Neuron (in vitro differentiated cells): ENCODE measurements at regions not wholly inside any gene's neighbourhood (a gene's known extent, or its start where the extent isn't known, plus 50 kb on each side); places are given as distances from the start of the nearest gene placed in this dataset.
"Not testable (repeated sequence)": the region's sequence is repeated elsewhere in the genome, so short reads cannot be mapped to it uniquely, and the experiment has no call there.

Experiments
- H2AFZ ChIP-seq: one replicate; pipeline ENCODE4 v1.6.1; 2013; ENCODE audit warnings: low read depth, mild to moderate bottlenecking, inconsistent platforms, low read length, moderate library complexity
- H3K27me3 ChIP-seq: one replicate; pipeline ENCODE4 v1.6.1; 2013; ENCODE audit warnings: low read length; ENCODE audit not compliant: insufficient read depth
- H3K36me3 ChIP-seq: one replicate; pipeline ENCODE4 v1.6.1; 2013; ENCODE audit warnings: low read length; ENCODE audit not compliant: insufficient read depth
- H3K4me1 ChIP-seq: one replicate; pipeline ENCODE4 v1.6.1; 2013; ENCODE audit warnings: low read length; ENCODE audit not compliant: insufficient read depth
- H3K4me3 ChIP-seq: 2 replicates; pipeline ENCODE4 v1.5.1; 2013; ENCODE audit warnings: mild to moderate bottlenecking, low read length, moderate library complexity
- H3K9me3 ChIP-seq: one replicate; pipeline ENCODE4 v1.6.1; 2013; ENCODE audit warnings: low read length

DNA sequence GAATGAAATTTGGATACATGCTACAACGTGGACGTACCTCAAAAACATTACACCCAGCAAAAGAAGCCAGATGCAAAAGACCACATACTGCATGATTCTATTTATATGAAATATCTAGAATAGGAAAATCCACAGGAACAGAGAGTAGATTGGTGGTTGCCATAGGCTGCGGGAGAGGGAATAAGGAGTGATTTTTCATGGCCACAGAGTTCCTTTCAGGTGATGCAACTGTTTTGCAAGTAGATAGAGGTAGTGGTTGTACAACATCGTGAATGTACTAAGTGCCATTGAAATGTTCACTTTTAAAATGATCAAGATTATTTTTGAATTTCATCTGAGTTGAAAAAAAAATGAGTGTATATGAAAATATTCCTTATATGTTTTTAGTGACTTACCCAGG, 115.3 kb upstream of the RUNX1 start:
- Histone ChIP-seq H3K27me3 (no peaks in the 10 kb centered on the region), H2AFZ (no peak overlapping the region), H3K36me3 (no peaks in the 10 kb centered on the region), H3K4me3 (no peak overlapping the region), H3K4me1 (no peaks in the 10 kb centered on the region), H3K9me3 (no peaks in the 10 kb centered on the region)

GRCh38 chr21:35163411-35163810, 114.3 kb upstream of the RUNX1 start:
- Histone ChIP-seq H3K36me3 (no peaks in the 10 kb centered on the region), H2AFZ (no peak overlapping the region), H3K9me3 (no peaks in the 10 kb centered on the region), H3K27me3 (no peaks in the 10 kb centered on the region), H3K4me1 (no peaks in the 10 kb centered on the region), H3K4me3 (no peak overlapping the region)

GRCh38 chr21:35162831-35163230, 113.7 kb upstream of the RUNX1 start:
- H3K4me3 ChIP-seq, result no peak overlapping the region
- no peaks in the 10 kb centered on the region for H3K36me3 ChIP-seq
- H2AFZ ChIP-seq, result no peak overlapping the region
- H3K4me1 ChIP-seq, result no peaks in the 10 kb centered on the region
- no peaks in the 10 kb centered on the region for H3K27me3 ChIP-seq
- H3K9me3 ChIP-seq, result no peaks in the 10 kb centered on the region

GRCh38 chr21:35159881-35160280, 110.8 kb upstream of the RUNX1 start:
- H3K4me3 ChIP-seq, result no peak overlapping the region
- no peak overlapping the region for H2AFZ ChIP-seq
- H3K27me3 ChIP-seq, result no peaks in the 10 kb centered on the region
- H3K9me3 ChIP-seq, result no peaks in the 10 kb centered on the region
- no peaks in the 10 kb centered on the region for H3K36me3 ChIP-seq
- H3K4me1 ChIP-seq, result no peaks in the 10 kb centered on the region

- H3K4me3 ChIP-seq, H3K27me3 ChIP-seq, H3K9me3 ChIP-seq, H2AFZ ChIP-seq, H3K36me3 ChIP-seq, H3K4me1 ChIP-seq: not testable (repeated sequence)
Observed at GRCh38 chr21:35157374-35157773, 108.3 kb upstream of the RUNX1 start.

- no peaks in the 10 kb centered on the region for H3K9me3 ChIP-seq
- no peak overlapping the region for H2AFZ ChIP-seq
- no peaks in the 10 kb centered on the region for H3K27me3 ChIP-seq
- H3K4me1 ChIP-seq, result no peaks in the 10 kb centered on the region
- no peaks in the 10 kb centered on the region for H3K36me3 ChIP-seq
- H3K4me3 ChIP-seq, result no peak overlapping the region
Observed at GRCh38 chr21:35156293-35157278, 107.5 kb upstream of the RUNX1 start.

- H3K9me3 ChIP-seq, result no peaks in the 10 kb centered on the region
Observed at GRCh38 chr21:35154788-35155187, 105.7 kb upstream of the RUNX1 start.

DNA sequence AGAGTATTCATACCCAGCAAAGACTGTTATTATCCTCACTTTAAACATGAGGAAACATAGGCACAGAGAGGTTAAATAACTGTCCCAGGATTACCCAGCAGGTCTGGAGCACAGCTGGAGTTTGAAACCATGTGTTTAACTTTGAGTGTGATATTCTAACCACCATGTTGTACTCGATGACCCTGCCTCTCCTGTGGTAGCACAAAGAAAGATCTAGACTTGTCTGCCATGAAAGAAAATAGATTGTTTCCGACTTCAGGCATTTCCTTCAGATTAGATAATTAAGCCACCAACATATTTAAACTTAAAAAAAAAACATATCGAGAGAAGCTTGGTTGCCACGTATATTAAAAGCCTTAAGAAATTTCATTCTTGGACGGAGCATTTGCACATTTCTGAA, 104.6 kb upstream of the RUNX1 start:
- H3K9me3 ChIP-seq, result no peaks in the 10 kb centered on the region
- H3K36me3 ChIP-seq, result no peaks in the 10 kb centered on the region
- H3K27me3 ChIP-seq, result no peaks in the 10 kb centered on the region

More at GRCh38 chr21:35154788-35155187, 105.7 kb upstream of the RUNX1 start:
- Histone ChIP-seq H3K4me1 (no peaks in the 10 kb centered on the region), H2AFZ (no peak overlapping the region), H3K4me3 (no peak overlapping the region), H3K27me3 (no peaks in the 10 kb centered on the region), H3K36me3 (no peaks in the 10 kb centered on the region)

DNA sequence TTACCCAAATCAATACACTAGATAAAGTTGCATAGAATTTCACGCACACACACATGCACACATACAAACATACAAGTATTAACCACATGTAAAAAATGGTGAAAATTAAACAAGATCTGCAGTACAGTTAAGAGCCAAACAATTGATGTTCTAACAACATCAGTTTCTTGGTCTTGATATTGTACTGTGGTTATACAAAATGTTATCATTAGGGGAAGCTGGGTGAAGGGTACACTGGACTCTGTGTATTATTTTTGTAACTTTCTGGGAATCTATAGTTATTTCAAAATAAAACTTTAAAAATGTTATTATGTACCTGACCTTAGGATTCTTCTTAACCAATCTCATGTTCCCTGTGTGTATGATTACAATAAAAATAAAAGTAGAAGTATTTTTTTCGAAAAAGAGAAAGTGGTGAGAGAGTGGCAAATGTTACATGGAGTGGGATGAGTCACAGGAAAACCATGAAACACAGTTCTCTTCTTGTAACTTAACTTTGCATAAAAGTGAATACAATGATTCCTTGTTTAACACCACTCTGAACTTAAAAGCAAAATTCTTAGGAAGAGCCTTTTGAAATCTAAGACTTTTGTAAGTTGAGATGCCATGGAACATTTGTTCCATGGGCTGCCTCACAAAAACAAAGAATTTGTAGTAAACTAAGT, 101.6 kb upstream of the RUNX1 start:
- H3K4me1 ChIP-seq, result no peaks in the 10 kb centered on the region
- no peaks in the 10 kb centered on the region for H3K9me3 ChIP-seq
- no peak overlapping the region for H2AFZ ChIP-seq
- H3K27me3 ChIP-seq, result no peaks in the 10 kb centered on the region
- H3K36me3 ChIP-seq, result no peaks in the 10 kb centered on the region
- H3K4me3 ChIP-seq, result no peak overlapping the region

More for the DNA sequence above, 104.6 kb upstream of the RUNX1 start:
- Histone ChIP-seq H2AFZ (no peak overlapping the region), H3K4me1 (no peaks in the 10 kb centered on the region), H3K4me3 (no peak overlapping the region)

DNA sequence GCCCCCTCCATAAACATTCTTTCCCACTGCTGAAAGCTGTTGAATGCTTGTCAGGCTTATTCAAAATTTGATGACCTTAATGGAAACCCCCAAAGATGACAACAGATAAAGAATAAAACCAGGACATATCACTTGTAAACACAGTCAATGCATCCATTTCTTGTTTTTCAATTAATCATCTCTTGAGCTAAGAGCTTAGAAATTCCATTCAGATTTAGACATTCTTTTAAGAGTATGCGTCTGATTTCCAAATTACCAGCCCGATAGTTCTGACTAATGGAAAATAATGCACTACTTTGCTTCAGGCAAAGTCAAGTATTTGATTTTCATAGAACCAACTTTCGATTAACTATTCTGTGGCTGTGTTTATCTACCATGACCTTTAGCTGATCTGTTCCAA, 100.6 kb upstream of the RUNX1 start:
- H3K4me1 ChIP-seq, result no peaks in the 10 kb centered on the region
- no peaks in the 10 kb centered on the region for H3K36me3 ChIP-seq
- no peak overlapping the region for H3K4me3 ChIP-seq
- H3K9me3 ChIP-seq, result no peaks in the 10 kb centered on the region
- H3K27me3 ChIP-seq, result no peaks in the 10 kb centered on the region
- H2AFZ ChIP-seq, result no peak overlapping the region

DNA sequence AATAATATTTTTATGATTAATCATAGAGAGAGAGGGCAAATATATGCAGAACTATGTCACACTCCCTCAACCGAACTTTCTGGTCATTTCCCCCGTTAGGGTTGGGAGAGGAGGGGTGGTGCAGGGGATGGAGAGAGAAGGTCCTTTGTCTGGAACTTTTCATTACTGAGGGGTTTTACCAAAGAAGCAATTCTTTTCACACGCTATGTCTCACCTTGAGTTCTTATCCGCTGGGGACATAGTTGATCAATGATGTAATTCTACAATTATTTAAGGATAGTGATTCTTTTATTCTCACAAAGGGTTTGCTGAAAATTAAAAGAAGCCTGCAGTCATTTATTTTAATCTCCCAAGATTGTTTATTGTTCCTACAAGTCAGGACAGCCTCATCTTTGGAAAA, 98.3 kb upstream of the RUNX1 start:
- H3K4me1 ChIP-seq, result no peaks in the 10 kb centered on the region

GRCh38 chr21:35145626-35146233, 96.6 kb upstream of the RUNX1 start:
- H3K36me3 ChIP-seq, result no peaks in the 10 kb centered on the region
- no peaks in the 10 kb centered on the region for H3K9me3 ChIP-seq
- no peak overlapping the region for H2AFZ ChIP-seq
- no peak overlapping the region for H3K4me3 ChIP-seq
- H3K4me1 ChIP-seq, result no peaks in the 10 kb centered on the region
- no peaks in the 10 kb centered on the region for H3K27me3 ChIP-seq

More for the DNA sequence above, 98.3 kb upstream of the RUNX1 start:
- Histone ChIP-seq H3K27me3 (no peaks in the 10 kb centered on the region), H2AFZ (no peak overlapping the region), H3K9me3 (no peaks in the 10 kb centered on the region), H3K4me3 (no peak overlapping the region), H3K36me3 (no peaks in the 10 kb centered on the region)

DNA sequence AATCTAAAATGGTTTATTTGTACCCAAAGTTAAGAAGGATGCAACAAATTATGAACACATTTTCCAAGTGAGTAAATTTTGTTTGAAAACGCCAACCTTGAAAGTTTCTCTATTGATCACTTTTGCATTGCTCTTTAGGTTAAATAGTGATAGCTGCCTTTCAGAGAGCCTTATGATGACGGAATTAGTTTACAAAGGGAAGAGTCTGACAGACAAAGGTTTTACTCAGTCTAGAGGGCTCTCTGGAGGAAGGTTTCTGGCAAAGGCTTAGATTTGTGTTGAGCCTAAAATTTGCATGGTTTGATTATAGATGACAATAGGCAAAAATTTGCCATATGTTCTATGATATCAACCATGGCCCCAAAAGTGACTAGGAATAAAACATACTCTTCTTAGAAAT, 95.9 kb upstream of the RUNX1 start:
- H3K4me3 ChIP-seq, result no peak overlapping the region
- no peaks in the 10 kb centered on the region for H3K4me1 ChIP-seq
- no peaks in the 10 kb centered on the region for H3K36me3 ChIP-seq
- H3K27me3 ChIP-seq, result no peaks in the 10 kb centered on the region
- no peak overlapping the region for H2AFZ ChIP-seq
- H3K9me3 ChIP-seq, result no peaks in the 10 kb centered on the region
